ENCODE measurements at regions not wholly inside any gene's neighbourhood (a gene's known extent, or its start where the extent isn't known, plus 50 kb on each side); places are given as distances from the start of the nearest gene placed in this dataset.
"Not testable (repeated sequence)": the region's sequence is repeated elsewhere in the genome, so short reads cannot be mapped to it uniquely, and the experiment has no call there.

GRCh38 chr7:65145008-65145407, 138.5 kb upstream of the ERV3-1 start:
- not testable (repeated sequence) for TF ChIP-seq CTCF (IDR thresholded peaks at IDR 0.05; ENCODE audit: low read length); EZH2 (IDR thresholded peaks at IDR 0.05; ENCODE audit: borderline replicate concordance, low read length)
